HG03520 (cell line): ENCODE measurements at regions not wholly inside any gene's neighbourhood (a gene's known extent, or its start where the extent isn't known, plus 50 kb on each side); places are given as distances from the start of the nearest gene placed in this dataset.

Experiments
- ATAC-seq: cut with Tn5 transposase; IDR thresholded peaks from one replicate; pipeline ENCODE4 v1.9.1; 2021; ENCODE audit warnings: mild to moderate bottlenecking, moderate library complexity; ENCODE audit not compliant: unreplicated experiment

- peak; percentile 55 for ATAC-seq
These were observed 129.8 kb downstream of the DLEU7 start for GRCh38 chr13:50713523-50714248.

DNA sequence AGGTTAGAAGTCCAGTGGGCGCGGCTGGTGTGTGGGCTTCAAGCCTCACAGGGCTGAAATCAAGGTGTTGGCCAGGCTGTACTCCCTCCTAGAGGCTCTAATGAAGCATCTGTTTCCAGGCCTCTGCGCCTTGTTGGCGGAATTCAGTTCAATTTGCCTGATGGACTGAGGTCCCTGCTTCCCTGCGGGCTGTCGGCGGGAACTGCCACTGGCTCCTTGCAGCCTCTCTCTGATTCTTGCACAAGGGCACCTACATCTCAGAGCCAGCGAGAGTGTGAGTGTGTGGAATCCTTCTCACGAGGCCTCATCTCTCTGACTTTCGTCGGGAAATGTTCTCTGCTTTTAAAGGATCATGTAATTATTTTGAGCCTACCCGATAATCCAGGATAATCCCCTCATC lies 128.6 kb downstream of the DLEU7 start:
- ATAC-seq, result no peak

DNA sequence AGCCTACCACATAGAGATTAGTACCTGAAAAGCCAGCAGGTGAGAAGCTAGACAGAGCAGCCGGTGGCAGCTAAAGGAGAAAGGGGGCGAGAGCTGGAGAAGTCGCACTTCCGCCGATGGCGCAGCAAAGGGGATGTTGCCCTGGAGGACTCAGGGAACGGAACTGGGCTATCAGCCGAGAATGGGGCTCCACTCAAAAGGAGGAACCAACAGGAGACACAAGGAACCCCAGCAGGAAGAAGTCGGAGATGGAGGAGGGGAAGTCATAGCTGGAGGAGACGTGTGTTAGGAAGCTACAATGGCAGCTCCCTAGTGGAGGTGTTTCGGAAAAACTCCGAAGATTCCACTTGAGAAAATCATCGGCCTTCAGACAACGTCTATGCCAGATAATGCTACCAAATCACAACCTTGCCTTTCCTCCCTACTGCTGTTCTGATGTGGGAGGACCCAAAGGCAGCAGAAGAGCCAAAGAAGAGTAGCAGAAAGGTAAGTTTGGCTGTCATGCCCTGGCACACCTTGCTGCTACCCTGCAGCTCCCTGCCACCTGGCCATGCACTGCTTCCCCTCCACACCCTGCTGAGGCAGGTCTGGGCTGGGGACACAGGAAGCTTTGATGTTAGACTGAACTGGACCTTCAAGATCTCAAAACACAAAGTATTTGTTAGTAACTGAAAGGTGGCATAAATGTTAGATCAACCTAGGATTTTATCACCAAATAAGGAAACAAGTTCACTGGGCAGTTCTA lies 127.9 kb downstream of the DLEU7 start:
- ATAC-seq, result no peak

GRCh38 chr13:50720861-50721671 lies 122.4 kb downstream of the DLEU7 start:
- ATAC-seq, result no peak

DNA sequence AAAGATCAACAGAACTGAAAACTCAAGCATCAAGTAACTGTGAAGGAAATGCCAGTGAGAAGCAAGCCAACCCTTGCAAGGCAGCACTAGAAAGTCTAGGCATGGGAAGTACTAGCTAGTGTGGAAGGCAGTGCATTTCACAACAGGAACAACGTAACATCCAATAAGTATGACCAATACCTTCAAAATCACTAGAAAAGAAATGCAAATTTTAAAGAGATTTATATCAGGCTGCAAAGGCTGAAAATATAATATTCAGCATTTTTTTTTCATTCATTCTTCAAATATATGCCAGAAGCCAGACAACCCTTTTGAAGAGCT lies 121.9 kb downstream of the DLEU7 start:
- no peak for ATAC-seq

DNA sequence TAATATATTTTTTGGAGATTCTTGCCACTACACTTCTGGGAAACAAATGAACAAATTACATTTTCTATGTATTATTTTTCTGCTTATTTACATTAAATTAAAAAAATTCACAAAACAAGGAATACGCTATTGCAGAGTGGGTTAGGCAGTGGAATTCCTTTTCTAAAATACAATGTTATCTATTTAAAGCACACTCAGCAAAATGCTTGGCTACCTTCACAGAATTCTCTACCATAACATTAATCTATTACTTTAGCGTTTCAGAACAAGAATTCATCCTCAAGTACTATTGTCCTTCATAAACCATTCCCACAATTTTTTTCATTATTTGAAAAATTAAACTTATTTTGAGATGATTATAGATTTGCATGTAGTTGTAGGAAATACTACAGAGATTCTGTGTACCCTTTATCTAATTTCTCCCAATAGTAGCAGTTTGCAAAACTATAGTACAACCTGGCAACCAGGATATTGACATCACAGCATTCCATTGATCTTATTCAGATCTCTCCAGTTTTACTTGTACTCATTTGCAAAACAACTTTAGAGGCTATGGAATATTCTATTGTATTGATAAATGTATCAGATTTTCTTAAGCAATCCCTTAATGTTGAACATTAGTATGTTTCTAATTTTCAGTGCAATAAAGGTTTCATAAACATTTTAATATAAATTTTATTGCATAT lies 120.9 kb downstream of the DLEU7 start:
- no peak for ATAC-seq

DNA sequence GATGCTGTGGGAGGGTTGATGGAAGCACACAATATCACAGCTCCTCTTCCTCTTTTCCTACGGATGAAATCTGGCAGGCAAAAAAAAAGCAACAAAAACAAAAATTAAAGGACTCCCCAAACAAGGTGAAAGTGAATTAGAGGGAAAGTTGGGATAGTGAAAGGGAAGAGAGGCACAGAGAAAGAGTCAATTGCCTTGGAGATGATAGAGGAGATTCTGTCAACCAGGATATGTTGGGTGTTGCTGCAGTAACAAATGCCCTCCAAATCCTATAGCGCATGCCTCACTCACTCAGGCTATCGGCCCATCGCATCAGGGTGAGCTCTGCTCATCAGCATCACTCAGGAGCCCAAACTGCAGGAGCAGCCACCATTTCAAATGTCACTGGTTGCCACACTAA lies 119.1 kb downstream of the DLEU7 start:
- no peak for ATAC-seq

GRCh38 chr13:50724913-50725312 lies 118.6 kb downstream of the DLEU7 start:
- no peak for ATAC-seq

GRCh38 chr13:50726164-50726563 lies 117.3 kb downstream of the DLEU7 start:
- no peak for ATAC-seq

DNA sequence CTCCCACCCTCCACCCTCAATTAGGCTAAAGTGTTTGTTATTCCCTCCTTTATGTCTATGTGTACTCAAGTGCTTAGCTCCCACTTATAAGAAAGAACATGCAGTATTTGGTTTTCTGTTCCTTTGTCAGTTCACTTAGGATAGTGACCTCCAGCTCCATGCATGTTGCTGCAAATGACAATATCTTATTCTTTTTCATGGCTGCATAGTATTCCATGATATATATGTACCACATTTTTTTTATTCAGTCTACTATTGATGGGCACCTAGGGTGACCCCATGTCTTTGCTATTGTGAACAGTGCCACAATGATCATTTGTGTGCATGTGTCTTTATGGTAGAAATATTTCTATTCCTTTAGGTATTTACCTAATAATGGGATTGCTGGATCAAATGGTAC lies 114.3 kb downstream of the DLEU7 start:
- ATAC-seq, result no peak

GRCh38 chr13:50730496-50731351 lies 112.8 kb downstream of the DLEU7 start:
- no peak for ATAC-seq

DNA sequence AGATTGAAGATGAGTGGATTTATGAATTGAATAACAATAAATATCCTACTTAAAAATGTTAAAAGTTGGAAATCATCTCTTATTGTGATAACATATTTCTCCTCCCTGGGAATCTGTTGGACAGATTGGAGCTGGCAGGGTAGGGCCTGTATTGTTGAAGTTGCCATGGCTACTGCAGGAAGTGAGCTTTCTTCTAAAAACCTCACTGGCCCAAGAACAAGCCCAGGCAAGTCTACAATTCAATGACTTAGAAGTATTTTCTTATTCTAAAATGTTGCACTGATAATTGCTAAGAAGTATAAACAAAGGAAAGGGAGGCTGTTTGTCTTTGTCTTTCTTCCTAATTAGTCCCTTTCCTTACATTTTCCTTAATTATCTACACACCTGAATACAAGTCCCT lies 112.1 kb downstream of the DLEU7 start:
- no peak for ATAC-seq

DNA sequence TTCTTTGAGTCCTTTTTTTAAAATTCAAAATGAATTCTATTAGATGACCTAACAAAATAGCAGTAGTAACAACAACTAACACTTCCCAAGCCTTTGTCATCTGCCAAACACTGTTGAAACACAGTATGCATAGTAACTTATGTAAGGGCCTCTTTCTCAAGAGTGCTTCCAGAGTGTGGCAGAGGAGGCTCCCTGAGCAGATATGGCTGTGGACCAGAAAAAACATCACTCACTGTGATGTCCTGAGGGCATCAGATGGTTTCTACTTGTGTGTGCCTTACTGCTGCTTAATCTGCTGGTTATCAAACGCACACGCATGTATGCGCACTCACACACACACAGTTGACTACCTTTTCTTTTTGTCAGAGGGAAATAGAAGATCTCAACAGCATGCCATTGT lies 110.8 kb downstream of the DLEU7 start:
- ATAC-seq, result no peak

- no peak for ATAC-seq
These were observed 110.1 kb downstream of the DLEU7 start for GRCh38 chr13:50733392-50733791.

DNA sequence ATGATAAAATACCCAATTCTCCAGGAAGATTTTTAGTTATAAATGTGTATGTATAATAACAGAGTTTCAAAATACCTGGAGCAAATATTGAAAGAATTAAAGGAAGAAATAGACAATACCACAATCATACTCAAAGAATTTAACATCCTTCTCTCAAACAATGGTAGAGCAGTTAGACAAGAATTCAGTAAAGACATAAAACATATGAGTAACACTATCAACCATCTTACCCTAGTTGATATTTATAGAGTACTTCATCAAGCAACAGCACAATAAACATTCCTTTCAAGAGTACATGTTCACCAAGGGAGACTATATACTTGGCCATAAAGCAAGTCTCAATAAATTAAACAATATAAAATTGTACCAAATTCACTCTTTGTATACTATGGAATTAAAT lies 108.4 kb downstream of the DLEU7 start:
- ATAC-seq, result no peak

- no peak for ATAC-seq
These were observed 103.3 kb downstream of the DLEU7 start for GRCh38 chr13:50740052-50740741.

DNA sequence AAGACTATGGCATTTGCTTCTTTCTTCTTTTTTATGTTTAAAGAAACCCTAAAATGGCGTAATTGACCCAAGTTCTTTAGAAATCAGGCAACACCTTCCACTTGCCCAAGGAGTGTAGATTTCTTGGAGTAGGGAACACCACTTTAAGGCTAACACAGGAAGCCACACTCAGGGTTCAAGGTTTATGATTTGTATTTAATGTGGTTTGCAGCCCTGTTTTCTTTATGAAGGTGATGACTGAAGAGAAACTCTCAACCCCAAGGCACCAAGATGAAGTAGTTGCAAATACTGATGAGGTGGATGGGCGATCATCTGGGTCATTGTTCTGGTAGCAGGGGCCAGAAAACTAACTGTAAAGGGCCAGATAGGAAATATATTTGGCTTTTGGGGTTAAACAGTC lies 101.1 kb downstream of the DLEU7 start:
- ATAC-seq, result no peak

- ATAC-seq, result no peak
These were observed 100.5 kb downstream of the DLEU7 start for GRCh38 chr13:50742968-50743367.

DNA sequence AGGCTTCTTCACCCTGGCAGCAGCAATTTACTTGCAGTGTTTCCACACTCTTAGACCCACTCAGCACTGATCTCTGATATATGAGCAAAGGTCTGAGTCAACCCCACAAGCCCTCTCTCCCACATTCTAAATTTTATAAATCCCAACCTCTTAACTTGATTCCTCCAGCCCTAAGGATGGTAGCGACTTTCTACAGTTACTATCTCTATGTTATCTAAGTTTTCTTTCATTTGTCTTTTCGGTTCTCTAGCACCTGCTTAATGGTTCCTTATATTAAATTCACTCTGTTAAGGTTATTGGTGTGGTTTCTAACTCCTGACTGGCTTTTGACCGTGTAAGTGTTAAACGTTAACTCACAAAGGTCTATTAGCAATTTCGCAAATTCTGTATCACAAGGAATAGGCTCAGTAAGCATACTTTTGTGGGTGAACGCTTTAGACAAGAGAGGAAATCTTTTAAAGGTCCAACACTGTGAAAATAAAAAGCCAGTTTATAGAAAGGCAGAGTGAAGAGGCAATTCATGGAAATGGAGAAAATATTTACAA lies 99.3 kb downstream of the DLEU7 start:
- no peak for ATAC-seq
